Erythroblast (primary cell): ENCODE measurements at regions not wholly inside any gene's neighbourhood (a gene's known extent, or its start where the extent isn't known, plus 50 kb on each side); places are given as distances from the start of the nearest gene placed in this dataset.

Source experiments
- DNase-seq, 2 experiments: peaks; one replicate each; lab custom pipeline; 2025; lab: John Stamatoyannopoulos, UW
- GATA1 ChIP-seq: IDR thresholded peaks from 2 replicates; pipeline ENCODE4 v1.6.1; 2011; ENCODE audit warnings: low read depth, mild to moderate bottlenecking, control low read depth, low read length, moderate library complexity
- POLR2A ChIP-seq: IDR thresholded peaks from 2 replicates; pipeline ENCODE4 v1.6.1; 2011; ENCODE audit warnings: mild to moderate bottlenecking, low read length

- no peak for TF ChIP-seq POLR2A
- TF ChIP-seq GATA1, result no peak
- DNase-seq, result no peak
Measured at GRCh38 chr7:32137059-32137458, 66.9 kb upstream of the PDE1C start.

GRCh38 chr7:32131091-32131490 lies 60.9 kb upstream of the PDE1C start:
- DNase-seq, result no peak
- TF ChIP-seq POLR2A (no peak), GATA1 (no peak)

DNA sequence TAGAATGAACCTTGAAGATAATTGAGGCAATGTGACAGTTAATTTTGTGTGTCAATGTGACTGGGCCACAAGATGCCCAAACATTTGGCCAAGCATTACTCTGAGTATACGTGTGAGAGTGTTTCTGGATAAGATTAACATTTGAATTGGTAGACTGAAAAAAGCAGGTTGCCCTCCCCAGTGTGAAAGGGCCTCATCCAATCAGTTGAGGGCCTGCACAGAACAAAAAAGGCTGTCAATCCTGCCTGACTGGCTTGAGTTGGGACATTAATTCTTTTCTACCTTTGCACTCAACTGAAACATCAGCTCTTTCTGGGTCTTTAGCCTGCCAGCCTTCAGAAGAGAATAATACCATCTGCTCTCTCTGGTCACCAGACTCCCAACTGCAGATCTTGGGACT lies 56.6 kb upstream of the PDE1C start:
- DNase-seq, result no peak
- TF ChIP-seq POLR2A, result no peak
- no peak for TF ChIP-seq GATA1
